ENCODE measurements at regions not wholly inside any gene's neighbourhood (a gene's known extent, or its start where the extent isn't known, plus 50 kb on each side); places are given as distances from the start of the nearest gene placed in this dataset.
"Not testable (repeated sequence)": the region's sequence is repeated elsewhere in the genome, so short reads cannot be mapped to it uniquely, and the experiment has no call there.

- BruUV-seq (replicated peaks): no TSS peak
- CTCF ChIA-PET: no interaction called here
- POLR2A ChIA-PET: no interaction called here
These were observed 253.1 kb downstream of the TDRD15 start for GRCh38 chr2:21376864-21377263.

GRCh38 chr2:21379140-21379539 lies 255.4 kb downstream of the TDRD15 start:
- Histone ChIP-seq H3K4me3 (ENCODE audit: low read depth in 2 of 2, low read length in 2 of 2) (no peak overlapping the region), H3K36me3 (ENCODE audit: control insufficient read depth, insufficient read depth, low read length) (no peaks in the 10 kb centered on the region), H3K9me3 (ENCODE audit: control insufficient read depth, insufficient read depth, low read depth, low read length) (no peaks in the 10 kb centered on the region), H3K27ac (ENCODE audit: low read length) (no peak overlapping the region), H3K27me3 (ENCODE audit: control insufficient read depth, insufficient read depth, low read length) (no peaks in the 10 kb centered on the region), H3K4me1 (ENCODE audit: control insufficient read depth, insufficient read depth, low read length) (no peaks in the 10 kb centered on the region)
- no peak for DNase-seq (ENCODE audit: low read depth, low spot score)
- ChIA-PET CTCF (no interaction called here), POLR2A (no interaction called here)
- TF ChIP-seq REST (IDR thresholded peaks at IDR 0.05; ENCODE audit: insufficient read depth in 1 of 2, low read depth in 2 of 2, low read length in 1 of 2) (no peak), POLR2AphosphoS5 (IDR thresholded peaks at IDR 0.05; ENCODE audit: low read depth, low read length) (no peak), SIN3A (IDR thresholded peaks at IDR 0.05; ENCODE audit: borderline replicate concordance, insufficient read depth, low read depth, low read length) (no peak), CTCF (IDR thresholded peaks at IDR 0.05) (no peak), TCF7L2 (IDR thresholded peaks at IDR 0.05; ENCODE audit: low read depth, low read length) (no peak)
- BruUV-seq (replicated peaks): no TSS peak
- intact Hi-C loops (cut with micrococcal nuclease; ENCODE audit: unreplicated experiment) (no loop called here), in situ Hi-C loops (cut with HindIII; ENCODE audit: low pct_unique_long_range_greater_than_20kb, low sequenced_read_pairs) (no loop called here)
- ATAC-seq: no peak

More at GRCh38 chr2:21376864-21377263, 253.1 kb downstream of the TDRD15 start:
- no peak for ATAC-seq
- Histone ChIP-seq H3K9me3 (ENCODE audit: control insufficient read depth, insufficient read depth, low read depth, low read length) (no peaks in the 10 kb centered on the region), H3K36me3 (ENCODE audit: control insufficient read depth, insufficient read depth, low read length) (no peaks in the 10 kb centered on the region), H3K4me1 (ENCODE audit: control insufficient read depth, insufficient read depth, low read length) (no peaks in the 10 kb centered on the region), H3K27me3 (ENCODE audit: control insufficient read depth, insufficient read depth, low read length) (no peaks in the 10 kb centered on the region), H3K4me3 (ENCODE audit: low read depth in 2 of 2, low read length in 2 of 2) (no peak overlapping the region), H3K27ac (ENCODE audit: low read length) (no peak overlapping the region)
- no peak for TF ChIP-seq REST (IDR thresholded peaks at IDR 0.05; ENCODE audit: insufficient read depth in 1 of 2, low read depth in 2 of 2, low read length in 1 of 2)
- TF ChIP-seq POLR2AphosphoS5 (IDR thresholded peaks at IDR 0.05; ENCODE audit: low read depth, low read length): no peak
- no peak for TF ChIP-seq TCF7L2 (IDR thresholded peaks at IDR 0.05; ENCODE audit: low read depth, low read length)
- TF ChIP-seq SIN3A (IDR thresholded peaks at IDR 0.05; ENCODE audit: borderline replicate concordance, insufficient read depth, low read depth, low read length): no peak
- no peak for TF ChIP-seq CTCF (IDR thresholded peaks at IDR 0.05)
- intact Hi-C loops (cut with micrococcal nuclease; ENCODE audit: unreplicated experiment) (no loop called here), in situ Hi-C loops (cut with HindIII; ENCODE audit: low pct_unique_long_range_greater_than_20kb, low sequenced_read_pairs) (no loop called here)
- DNase-seq (ENCODE audit: low read depth, low spot score): no peak

GRCh38 chr2:21379668-21380067 lies 255.9 kb downstream of the TDRD15 start:
- POLR2A ChIA-PET; H3K9me3 ChIP-seq (ENCODE audit: control insufficient read depth, insufficient read depth, low read depth, low read length); ATAC-seq; CTCF ChIA-PET; H3K27me3 ChIP-seq (ENCODE audit: control insufficient read depth, insufficient read depth, low read length); H3K27ac ChIP-seq (ENCODE audit: low read length); DNase-seq (ENCODE audit: low read depth, low spot score); intact Hi-C loops (cut with micrococcal nuclease; ENCODE audit: unreplicated experiment); H3K4me1 ChIP-seq (ENCODE audit: control insufficient read depth, insufficient read depth, low read length); H3K36me3 ChIP-seq (ENCODE audit: control insufficient read depth, insufficient read depth, low read length); H3K4me3 ChIP-seq (ENCODE audit: low read depth in 2 of 2, low read length in 2 of 2); in situ Hi-C loops (cut with HindIII; ENCODE audit: low pct_unique_long_range_greater_than_20kb, low sequenced_read_pairs); BruUV-seq (replicated peaks): not testable (repeated sequence)

Data from Panc1 (cell line).